ENCODE measurements at regions not wholly inside any gene's neighbourhood (a gene's known extent, or its start where the extent isn't known, plus 50 kb on each side); places are given as distances from the start of the nearest gene placed in this dataset.

DNA sequence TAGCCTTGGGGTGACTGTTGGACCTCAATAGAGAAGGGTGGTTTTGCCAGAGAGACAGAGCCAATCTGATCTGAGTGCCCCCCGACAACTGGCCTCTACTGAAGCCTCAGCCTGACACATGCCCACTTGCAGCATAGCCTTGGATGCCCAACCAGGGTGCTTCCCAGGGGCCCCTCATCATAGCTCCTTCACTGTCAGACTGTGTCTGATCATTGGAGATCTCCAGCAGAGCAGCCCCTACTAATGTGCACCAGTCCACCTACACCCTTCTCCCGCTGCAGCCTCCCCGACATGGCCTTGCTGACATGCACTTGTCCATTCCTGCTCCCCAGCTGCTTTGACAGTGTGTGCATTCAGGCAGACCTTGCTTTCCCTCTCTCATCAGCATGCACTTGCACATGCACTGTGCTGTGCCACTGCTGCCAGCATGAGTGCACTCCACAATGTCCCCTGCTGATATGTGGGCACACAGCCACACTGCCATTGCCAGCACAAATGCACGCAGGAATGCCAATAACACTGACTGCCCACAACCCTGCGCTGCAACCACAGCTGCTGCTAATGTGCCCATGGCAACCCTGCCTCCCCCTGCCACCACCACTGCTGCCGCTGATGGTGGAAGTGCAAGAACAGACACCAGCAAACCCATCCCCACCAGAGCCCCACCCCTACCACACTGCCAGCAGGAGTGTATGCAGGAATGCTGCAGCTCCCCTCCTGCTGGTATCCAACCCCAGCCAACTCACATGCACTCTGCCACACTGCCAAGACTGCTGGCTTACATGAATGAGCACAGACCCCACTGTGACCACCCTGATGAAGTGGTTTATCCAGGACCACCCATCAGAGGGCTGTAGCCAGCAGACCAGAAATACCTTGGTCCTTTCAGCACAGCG, 68.1 kb upstream of the ZMAT1 start:
- DNase-seq (ENCODE audit: low read depth, low spot score), result no peak
- Histone ChIP-seq H3K27ac (ENCODE audit: control insufficient read depth, insufficient read depth, low read length) (no peak overlapping the region), H3K27me3 (ENCODE audit: control insufficient read depth, extremely low read depth, insufficient read depth, low read length) (no peaks in the 10 kb centered on the region), H3K9me3 (ENCODE audit: control insufficient read depth, low read depth, low read length) (no peaks in the 10 kb centered on the region), H3K4me2 (ENCODE audit: control insufficient read depth, extremely low read depth, insufficient read depth, low read depth, low read length) (no peak overlapping the region), H3K79me2 (ENCODE audit: control insufficient read depth, insufficient read depth, low read length) (no peaks in the 10 kb centered on the region), H3K36me3 (ENCODE audit: control insufficient read depth in 2 of 2, extremely low read depth in 1 of 2, insufficient read depth in 2 of 2, low read length in 2 of 2) (no peaks in the 10 kb centered on the region), H3K9me1 (ENCODE audit: control insufficient read depth, extremely low read depth, insufficient read depth, low read length) (no peaks in the 10 kb centered on the region), H2AFZ (ENCODE audit: control insufficient read depth, low read length) (no peak overlapping the region), H3K4me1 (ENCODE audit: control insufficient read depth, extremely low read depth, insufficient read depth, low read length) (no peaks in the 10 kb centered on the region), H4K20me1 (ENCODE audit: control insufficient read depth, extremely low read depth, insufficient read depth, low read length) (no peaks in the 10 kb centered on the region), H3K9ac (ENCODE audit: control insufficient read depth, extremely low read depth, insufficient read depth, low read length) (no peak overlapping the region), H3K4me3 (ENCODE audit: control insufficient read depth in 2 of 3, extremely low read depth in 1 of 3, insufficient read depth in 2 of 3, low read depth in 1 of 3, low read length in 3 of 3) (no peak overlapping the region)
- no peak for TF ChIP-seq EZH2 (IDR thresholded peaks at IDR 0.05; ENCODE audit: low read length)
- TF ChIP-seq, protein P1, sequence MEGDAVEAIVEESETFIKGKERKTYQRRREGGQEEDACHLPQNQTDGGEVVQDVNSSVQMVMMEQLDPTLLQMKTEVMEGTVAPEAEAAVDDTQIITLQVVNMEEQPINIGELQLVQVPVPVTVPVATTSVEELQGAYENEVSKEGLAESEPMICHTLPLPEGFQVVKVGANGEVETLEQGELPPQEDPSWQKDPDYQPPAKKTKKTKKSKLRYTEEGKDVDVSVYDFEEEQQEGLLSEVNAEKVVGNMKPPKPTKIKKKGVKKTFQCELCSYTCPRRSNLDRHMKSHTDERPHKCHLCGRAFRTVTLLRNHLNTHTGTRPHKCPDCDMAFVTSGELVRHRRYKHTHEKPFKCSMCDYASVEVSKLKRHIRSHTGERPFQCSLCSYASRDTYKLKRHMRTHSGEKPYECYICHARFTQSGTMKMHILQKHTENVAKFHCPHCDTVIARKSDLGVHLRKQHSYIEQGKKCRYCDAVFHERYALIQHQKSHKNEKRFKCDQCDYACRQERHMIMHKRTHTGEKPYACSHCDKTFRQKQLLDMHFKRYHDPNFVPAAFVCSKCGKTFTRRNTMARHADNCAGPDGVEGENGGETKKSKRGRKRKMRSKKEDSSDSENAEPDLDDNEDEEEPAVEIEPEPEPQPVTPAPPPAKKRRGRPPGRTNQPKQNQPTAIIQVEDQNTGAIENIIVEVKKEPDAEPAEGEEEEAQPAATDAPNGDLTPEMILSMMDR (optimal IDR thresholded peaks at IDR 0.05 in 1 of 3, IDR thresholded peaks at IDR 0.05 in 1 of 3, conservative IDR thresholded peaks at IDR 0.05 in 1 of 3; ENCODE audit: extremely low read depth in 1 of 3, insufficient read depth in 2 of 3, low read length in 3 of 3), result no peak
- no peak for FAIRE-seq
- dilution Hi-C loops (cut with MboI; ENCODE audit: extremely low pct_ligation_motif_present, low sequenced_read_pairs), result no loop called here

DNA sequence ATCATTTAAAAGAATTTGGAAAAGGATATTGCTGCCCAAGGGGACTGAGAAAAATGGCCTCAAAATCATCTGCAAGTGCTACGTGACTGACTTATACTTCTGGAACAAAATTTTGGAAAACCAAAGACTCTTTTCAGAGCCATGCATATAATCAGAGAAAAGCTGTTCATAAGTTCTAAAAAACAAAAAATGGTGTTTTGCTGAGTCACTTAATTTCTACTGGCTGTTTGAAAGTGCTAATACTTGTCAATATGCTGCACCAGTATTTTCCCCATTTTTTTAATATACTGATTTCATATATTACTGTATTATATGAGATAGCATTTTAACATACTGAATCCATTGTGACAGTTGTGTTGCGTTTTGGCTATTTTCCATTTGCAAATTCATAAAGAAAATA, 61.5 kb upstream of the ZMAT1 start:
- TF ChIP-seq, protein P1 (optimal IDR thresholded peaks at IDR 0.05 in 1 of 3, IDR thresholded peaks at IDR 0.05 in 1 of 3, conservative IDR thresholded peaks at IDR 0.05 in 1 of 3; ENCODE audit: extremely low read depth in 1 of 3, insufficient read depth in 2 of 3, low read length in 3 of 3), result no peak
- no peak for TF ChIP-seq EZH2 (IDR thresholded peaks at IDR 0.05; ENCODE audit: low read length)
- Histone ChIP-seq H3K79me2 (ENCODE audit: control insufficient read depth, insufficient read depth, low read length) (no peaks in the 10 kb centered on the region), H3K4me3 (ENCODE audit: control insufficient read depth in 2 of 3, extremely low read depth in 1 of 3, insufficient read depth in 2 of 3, low read depth in 1 of 3, low read length in 3 of 3) (no peak overlapping the region), H3K27ac (ENCODE audit: control insufficient read depth, insufficient read depth, low read length) (no peak overlapping the region), H2AFZ (ENCODE audit: control insufficient read depth, low read length) (no peak overlapping the region), H3K27me3 (ENCODE audit: control insufficient read depth, extremely low read depth, insufficient read depth, low read length) (no peaks in the 10 kb centered on the region), H3K4me2 (ENCODE audit: control insufficient read depth, extremely low read depth, insufficient read depth, low read depth, low read length) (no peak overlapping the region), H3K9me1 (ENCODE audit: control insufficient read depth, extremely low read depth, insufficient read depth, low read length) (no peaks in the 10 kb centered on the region), H4K20me1 (ENCODE audit: control insufficient read depth, extremely low read depth, insufficient read depth, low read length) (no peaks in the 10 kb centered on the region), H3K36me3 (ENCODE audit: control insufficient read depth in 2 of 2, extremely low read depth in 1 of 2, insufficient read depth in 2 of 2, low read length in 2 of 2) (no peaks in the 10 kb centered on the region), H3K4me1 (ENCODE audit: control insufficient read depth, extremely low read depth, insufficient read depth, low read length) (no peaks in the 10 kb centered on the region), H3K9me3 (ENCODE audit: control insufficient read depth, low read depth, low read length) (no peaks in the 10 kb centered on the region), H3K9ac (ENCODE audit: control insufficient read depth, extremely low read depth, insufficient read depth, low read length) (no peak overlapping the region)
- no peak for FAIRE-seq
- no peak for DNase-seq (ENCODE audit: low read depth, low spot score)
- dilution Hi-C loops (cut with MboI; ENCODE audit: extremely low pct_ligation_motif_present, low sequenced_read_pairs), result no loop called here
